HCEC 1CT (cell line): ENCODE measurements at regions not wholly inside any gene's neighbourhood (a gene's known extent, or its start where the extent isn't known, plus 50 kb on each side); places are given as distances from the start of the nearest gene placed in this dataset.
"Not testable (repeated sequence)": the region's sequence is repeated elsewhere in the genome, so short reads cannot be mapped to it uniquely, and the experiment has no call there.

Experiments used
- DNase-seq: peaks from one replicate; pipeline ENCODE4 v3.0.0-alpha.2; 2017

DNA sequence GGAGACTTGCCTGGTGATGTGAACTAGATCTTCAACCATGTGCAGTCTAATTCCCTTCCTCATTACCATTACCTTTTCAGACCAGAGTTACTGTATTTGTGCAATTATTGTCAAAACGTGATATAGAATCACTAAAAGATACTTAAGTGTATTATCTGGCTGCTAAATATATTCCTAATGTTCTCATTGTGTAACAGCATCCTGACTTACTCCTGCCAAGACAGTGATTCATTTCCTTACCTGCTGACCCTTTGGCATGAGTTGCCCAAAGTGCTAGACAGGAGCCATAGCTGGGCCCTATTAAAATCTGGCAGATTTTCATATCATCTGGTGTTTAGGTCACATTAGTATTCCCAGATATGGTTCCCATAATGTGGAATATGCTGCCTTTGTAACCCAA, 598.3 kb upstream of the CAMK1G start:
- DNase-seq, result no peak

DNA sequence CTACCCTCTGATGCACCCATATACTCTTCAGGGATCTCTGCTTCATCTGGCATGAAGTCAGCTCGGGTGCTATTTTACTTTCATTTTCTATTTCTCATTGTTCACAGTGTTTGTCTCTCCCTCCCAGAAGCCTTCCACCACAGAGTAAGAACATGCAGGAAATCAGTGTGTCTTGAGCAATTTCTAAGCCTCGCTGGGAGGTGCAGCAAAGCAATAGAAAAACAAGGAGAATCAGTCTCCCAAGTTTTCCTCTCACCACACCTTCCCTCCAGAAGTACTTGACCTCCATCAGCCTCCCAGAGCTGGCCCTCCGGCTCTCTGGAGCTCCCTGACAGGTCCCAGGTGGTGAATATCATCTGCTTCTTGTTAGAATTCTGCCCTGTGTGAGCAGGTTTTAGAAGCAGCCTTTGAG, 594.7 kb upstream of the CAMK1G start:
- DNase-seq, result peak; percentile 21

DNA sequence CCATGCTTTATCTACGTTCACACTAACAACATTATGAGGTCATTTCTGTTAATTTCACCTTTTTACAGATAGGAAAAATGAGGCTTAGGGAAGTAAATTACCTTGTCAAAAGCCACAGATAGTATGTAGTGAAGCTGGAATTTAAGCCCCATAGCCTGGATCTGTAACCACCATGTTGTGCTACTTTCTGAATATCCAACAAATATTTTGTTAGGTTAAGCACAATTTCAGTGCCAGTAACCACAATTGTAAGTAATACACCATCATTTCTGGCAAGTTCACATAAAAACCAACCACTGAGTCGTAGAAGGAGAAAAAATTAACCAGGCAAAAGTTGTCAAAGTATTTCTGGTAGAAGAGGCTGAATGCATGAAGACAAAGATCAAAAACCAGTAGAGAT, 593.1 kb upstream of the CAMK1G start:
- no peak for DNase-seq

DNA sequence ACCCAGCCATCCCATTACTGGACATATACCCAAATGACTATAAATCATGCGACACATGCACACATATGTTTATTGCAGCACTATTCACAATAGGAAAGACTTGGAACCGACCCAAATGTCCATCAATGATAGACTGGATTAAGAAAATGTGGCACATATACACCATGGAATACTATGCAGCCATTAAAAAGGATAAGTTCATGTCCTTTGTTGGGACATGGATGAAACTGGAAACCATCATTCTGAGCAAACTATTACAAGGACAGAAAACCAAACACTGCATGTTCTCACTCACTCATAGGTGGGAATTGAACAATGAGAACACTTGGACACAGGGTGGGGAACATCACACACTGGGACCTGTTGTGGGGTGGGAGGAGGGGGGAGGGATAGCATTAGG, 586.5 kb upstream of the CAMK1G start:
- DNase-seq, result not testable (repeated sequence)

DNA sequence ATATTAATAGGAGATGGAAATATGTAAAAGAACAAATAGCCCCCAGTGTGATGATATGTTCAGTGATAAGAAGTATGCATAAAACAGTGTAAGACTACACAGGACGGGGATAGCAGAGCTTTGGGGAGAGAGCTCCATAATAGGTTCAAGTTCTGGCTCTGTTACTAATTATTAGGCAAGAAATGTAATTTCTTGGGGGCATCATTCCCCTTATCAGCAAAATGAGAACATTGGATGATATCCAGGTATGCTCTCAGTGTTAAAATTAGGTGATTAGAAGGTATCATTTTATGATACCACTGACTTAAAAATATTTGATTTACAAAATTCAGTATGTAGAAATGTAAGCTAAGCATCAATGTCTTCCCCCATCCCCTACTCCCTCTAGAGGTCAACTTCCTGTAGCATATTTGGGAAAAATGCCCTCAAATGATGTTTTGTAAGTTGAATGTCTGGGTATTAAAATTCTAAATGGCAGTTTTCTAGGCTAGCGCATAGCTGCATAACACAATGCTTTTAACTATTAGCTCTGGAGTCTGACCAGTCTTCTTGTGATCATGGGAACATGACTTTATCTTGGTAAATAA, 585.7 kb upstream of the CAMK1G start:
- no peak for DNase-seq

DNA sequence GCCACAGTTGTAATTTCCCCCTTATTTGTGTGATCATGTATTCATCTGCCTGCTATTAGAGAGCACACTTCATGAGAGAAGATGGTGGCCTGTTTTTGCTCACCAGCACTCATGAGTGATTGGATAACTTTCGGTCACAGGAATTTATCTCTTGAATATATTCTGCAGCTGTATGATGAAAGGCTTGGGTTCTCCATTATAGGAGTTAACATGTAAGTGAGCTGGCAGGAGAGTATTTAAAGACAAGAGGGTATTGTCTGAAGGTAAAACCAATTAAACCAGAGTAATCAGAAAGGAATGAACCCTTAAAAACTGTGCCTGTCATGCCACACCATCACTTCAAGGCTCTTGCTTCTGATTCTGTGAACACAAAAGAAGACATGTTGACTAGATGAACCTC, 574.9 kb upstream of the CAMK1G start:
- no peak for DNase-seq

DNA sequence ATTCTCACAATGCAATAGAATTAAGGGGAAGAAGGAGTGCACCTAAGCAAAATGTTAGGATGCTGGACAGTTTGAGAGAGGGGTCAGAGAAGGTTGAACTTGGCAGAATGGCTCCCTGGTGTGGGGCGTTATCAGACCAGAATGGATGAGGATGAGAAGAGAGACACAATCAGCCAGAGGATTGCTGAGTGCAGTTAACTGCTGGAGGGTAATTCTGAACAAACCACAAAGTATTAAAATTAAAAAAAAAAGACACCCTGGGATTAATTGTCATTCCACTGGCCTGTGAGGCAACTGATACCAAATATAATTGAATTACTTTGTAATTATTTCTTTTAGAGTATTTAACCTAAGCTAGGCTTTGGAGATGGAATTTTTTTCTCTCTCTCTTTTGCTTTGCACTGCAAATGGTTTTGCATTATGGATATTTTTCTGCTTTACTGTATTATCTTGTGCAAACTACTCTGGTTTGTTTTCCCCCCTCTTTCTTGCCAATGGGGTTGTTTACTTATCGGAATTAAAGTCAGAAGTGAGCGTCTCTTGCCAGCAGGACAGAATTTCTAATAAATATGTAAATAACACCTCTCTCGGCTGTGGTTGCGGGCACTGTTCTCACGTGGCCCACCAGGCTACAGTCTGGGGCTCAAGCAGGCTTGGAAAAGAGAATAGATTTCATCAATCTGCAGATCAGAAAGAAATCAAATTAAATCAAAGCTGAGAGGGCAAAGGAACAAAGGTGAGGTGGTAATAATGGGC, 572.9 kb upstream of the CAMK1G start:
- DNase-seq, result no peak

DNA sequence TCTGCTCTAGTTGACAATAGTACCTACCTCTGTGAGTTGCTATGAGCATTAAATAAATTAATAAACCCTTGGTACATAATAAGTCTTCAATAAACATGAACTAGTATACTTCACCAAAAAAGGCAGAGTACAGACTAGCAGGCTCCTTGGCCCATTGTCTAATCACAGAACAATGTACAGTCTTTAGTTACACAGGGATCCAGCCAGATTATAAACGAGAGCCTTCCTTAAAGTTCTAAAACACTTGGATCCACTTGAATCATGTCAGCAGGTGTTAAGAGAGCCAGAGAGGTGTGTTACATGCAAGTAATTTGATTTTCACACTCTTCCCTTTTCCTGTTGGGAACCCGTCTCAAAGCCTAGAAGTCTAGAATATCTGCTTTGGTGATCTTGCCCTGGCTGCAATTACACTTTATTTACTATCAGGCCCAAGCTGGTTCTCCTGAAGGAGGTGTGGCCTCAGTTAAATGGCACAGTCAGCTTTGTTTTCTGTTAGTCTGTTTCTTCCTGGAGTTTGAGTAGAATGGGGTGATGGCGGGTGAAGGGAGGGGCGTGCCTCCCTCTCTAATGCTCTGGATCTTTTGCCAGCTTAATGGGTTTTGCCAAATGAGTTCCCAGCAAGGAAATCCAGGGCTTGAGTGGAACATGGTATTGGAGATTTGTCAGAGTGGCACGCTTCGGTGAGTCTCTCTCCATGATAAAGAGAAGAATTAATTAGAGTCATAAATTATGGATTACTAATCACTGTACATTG, 570.9 kb upstream of the CAMK1G start:
- no peak for DNase-seq

DNA sequence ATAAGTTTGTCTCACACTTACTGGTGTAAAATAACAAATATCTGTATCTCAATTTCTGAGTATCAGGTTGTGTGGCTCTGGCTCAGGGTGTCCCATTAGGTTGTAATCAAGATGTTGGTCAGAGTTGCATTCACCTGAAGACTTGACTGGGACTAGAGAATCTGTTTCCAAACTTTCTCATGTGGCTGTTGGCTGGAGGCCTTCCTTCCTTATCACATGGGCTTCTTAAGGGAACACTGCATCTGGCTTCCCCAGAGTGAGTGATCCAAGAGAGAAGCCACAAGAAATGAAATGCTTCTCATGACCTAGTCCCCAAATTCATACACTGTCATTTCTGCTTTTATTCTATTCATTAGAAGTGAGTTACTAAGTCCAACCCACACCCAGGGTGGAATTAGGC, 568.4 kb upstream of the CAMK1G start:
- DNase-seq, result no peak

DNA sequence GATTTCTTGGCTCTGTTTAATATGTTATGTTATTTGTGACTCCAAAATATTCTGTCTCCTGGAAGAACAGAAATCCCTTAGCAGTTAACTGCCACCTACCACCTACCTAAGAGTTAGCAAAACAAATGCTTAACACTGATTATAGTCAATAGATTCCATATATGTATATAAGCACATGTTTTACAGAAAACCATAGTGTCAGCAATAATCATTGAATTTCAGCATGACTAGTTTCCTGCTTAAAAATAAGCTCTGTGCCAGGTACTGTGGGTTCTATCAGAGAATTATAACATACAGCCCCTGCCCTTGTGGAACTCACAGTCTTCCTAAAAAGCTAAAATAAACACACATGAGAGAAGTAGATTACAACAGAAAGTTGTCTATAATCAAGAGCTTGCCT, 561.9 kb upstream of the CAMK1G start:
- no peak for DNase-seq

DNA sequence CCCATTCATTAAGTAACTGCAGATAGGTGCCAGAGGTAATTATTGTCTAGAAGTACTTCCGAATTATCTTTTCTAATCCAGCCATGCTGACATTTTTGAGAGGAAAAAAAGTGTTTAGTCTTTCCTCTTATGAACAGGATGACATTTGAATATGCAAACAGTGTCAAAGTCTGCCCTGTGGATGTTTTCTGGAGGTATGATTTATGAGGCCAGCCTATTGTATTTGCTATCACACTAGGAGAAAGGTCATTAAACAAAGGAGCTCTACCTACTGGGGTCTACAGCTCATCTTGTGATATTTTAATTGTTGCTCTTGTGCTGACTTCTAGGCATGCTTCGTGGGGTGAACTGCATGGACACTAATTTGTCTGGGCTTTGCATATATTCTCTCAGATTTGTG, 559.7 kb upstream of the CAMK1G start:
- DNase-seq, result no peak

DNA sequence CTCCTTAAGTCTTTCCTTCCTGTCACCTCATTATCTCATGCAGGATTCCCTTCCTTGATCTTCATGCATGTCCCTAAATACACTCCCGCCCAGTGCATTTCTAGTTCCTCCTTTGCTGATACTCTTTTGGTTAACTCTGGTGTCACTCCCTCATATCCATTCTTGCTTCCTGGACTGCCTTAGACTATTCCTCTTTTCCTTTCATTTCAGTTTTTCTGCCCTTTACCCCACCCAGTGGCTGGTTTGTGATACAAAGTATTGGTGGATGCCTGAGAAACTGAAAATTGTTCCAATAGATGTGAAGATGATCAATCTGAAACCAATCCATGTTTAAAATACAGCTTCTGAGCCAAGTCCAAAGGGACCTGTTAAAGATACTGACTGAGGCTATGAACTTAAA, 553.8 kb upstream of the CAMK1G start:
- no peak for DNase-seq

DNA sequence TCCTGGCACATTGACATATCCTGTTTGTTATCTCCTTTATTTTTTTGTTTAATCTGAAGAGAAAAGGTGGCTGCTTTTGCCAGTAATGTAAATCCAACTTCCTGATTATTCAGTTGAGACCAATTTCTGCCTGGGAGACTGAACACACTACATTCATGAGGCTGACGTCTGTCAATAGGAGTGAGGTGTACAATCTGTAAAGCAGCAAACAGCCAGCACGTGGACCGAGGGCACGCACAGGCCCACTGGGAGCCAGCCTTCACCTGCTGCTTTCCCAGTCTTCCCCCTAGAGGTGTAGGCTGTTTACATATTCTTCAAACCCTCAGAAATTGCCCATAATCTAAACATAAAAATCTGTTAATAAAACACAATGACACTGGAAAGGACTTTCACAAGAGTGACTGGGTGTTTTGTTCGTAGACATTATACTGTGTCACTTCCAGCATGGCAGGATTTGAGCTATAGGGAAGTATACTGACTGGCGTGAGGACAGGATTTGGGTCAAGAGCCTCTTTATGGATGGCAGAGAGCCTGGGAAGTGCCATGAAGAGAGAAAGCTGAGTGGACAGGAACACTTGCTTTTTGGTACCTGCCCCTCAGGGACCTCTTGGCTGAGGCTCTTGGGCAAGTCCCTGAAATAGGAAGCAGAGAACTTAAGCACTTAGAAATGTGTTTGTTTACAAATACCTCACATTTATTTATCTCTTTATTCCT, 552.9 kb upstream of the CAMK1G start:
- DNase-seq, result no peak

DNA sequence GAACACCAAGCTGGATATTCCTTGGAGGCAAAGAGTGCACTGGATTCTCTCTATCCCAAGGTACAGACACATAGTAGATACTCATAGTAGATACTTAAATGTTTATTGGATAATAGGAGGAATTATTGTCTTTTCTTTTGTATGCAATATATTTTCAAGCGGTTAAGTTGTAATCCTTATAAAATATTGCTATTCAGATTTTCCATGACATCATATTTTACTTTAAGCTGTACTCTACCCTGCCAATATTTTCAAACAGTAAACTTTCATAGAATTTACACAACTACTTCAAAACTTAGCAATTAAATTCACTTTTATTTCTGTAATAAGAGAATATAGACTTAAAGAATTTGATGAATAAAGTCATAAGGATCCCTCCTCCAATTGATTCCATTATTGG, 546.5 kb upstream of the CAMK1G start:
- DNase-seq, result no peak

DNA sequence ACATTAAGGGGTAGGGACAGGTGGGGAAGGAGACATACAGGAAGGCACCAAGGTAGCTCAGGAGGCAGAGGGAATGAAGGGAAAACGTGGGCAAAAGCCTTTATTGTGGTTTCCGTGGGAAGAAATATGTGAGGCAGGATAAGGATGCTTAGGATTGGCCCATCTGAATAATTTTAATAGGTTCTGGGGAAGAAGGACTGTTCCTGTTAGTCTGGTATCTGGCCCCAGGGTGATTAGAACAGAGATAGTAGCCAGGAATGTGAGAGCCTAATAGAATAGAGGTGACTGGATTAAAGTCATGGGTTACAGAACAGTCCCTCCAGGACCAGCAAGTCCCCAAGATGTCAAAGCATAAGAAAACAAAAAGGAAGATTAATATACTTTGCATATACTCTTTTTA, 545.2 kb upstream of the CAMK1G start:
- no peak for DNase-seq

DNA sequence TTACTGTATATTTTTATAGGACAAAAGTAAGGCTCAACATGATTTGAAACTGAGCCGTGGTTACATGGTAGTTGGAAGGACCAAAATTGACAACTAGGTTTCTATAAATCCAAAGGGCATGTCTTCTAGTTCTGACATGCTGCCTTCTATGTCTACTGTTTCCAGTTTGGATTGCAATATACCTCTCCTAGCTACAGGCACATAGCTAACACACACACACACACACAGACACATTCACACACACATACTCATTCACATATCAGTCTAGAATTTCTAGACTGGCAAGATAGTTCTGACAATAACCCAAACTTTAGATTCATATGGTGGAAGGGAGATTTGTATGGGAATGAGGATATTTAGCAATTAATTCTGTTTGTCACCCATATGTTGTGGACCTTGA, 544.8 kb upstream of the CAMK1G start:
- DNase-seq, result no peak

DNA sequence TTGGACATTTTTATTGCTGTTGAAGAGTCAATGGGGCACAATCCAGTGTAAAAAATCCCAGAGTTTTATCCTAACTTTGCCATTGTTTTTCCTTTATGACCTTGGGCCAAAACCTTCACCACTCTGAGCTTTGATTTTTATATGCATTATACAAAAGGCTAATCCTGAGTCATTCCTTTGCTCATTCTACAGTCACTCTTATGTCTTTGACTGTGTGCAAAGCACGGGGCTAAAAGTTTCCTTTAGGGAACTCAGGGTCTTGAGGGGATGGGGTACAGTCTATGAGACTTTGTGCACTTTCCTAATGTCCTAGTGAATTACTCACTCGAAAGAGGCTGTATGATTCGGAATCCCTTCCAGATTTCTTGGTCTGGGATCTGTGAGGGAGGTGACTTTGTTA, 543.2 kb upstream of the CAMK1G start:
- DNase-seq, result peak; percentile 15

DNA sequence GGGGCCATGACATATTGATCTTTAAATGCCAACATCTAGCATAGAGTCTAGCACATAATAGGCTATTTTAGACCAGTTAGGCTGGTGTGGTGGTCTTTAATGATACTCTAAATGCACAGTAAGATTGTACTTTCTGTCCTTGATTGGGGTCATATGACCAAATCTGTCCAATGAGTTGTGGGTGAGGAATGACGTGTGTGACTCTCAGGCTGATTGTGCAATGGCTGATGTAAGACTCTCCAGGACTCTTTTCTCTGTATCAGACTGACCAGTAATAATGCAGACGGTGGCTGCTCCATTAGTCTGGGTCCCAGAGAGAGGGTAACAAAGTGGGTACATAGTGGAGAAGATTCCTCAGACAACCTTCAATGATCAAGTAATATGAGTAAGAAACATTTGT, 541.6 kb upstream of the CAMK1G start:
- peak; percentile 15 for DNase-seq

DNA sequence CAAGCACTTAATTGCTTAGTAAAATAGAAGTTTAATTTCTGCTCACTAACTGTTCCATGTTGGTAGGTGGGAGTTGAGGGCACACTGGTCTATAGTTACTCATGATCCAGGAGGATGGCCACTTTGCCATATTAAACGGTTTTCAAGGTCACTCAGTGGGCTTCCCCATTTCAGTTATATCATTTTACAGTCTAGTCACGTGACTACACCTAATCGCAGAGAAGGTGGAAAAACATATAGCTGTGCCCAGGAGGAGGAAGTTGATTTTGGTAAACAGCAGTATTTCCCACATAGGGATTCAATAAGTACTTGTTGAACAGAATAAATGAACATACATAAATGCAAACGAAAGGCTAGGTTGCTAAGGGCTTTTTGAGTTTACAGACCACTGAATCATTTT, 541.1 kb upstream of the CAMK1G start:
- no peak for DNase-seq

DNA sequence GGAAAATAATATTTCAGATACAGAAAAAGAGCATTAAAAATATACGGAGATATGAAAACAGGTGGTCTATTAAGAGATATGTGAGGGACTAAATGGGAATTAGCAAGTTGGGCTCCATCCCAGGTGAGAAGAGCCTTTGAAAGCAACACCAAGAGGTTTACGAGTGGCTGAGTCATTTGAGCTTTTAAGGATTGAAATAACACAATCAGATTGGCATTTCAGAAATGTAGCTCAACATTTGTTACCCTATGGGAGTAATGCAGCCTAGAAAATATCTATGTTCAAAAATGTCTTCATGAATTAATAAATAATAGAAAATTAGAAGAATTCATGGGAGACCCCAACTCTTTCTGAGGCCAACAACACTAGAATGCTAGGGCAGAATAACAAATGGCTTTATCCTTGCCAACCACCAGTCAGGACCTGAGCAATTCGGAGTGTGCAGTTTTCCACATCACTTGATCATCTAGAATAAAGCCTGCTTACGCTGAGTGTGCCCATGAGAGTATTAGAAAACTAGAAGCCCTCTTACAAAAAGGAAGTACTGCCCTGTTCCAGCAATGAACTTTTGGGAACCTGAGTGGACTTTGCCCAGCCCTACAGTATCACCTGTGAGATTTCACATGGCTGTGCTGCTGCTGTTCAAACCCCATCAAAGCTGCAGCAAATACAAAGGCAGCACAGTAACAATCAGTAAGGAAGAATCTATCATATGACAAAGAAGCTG, 538.0 kb upstream of the CAMK1G start:
- DNase-seq, result peak; percentile 6

DNA sequence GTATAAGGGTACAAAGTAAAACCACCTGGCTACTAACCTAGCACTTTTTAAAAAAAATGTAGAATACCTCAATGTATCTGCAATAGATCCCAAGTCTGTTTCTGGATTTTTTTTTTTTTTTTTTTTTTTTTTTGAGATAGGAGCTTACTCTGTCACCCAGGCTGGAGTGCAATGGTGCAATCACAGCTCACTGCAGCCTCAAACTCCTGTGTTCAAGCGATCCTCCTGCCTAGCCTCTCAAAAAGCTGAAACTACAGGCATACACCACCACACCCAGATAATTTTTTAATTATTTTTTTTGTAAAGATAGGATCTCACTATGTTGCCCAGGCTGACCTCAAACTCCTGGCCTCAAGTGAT, 537.5 kb upstream of the CAMK1G start:
- no peak for DNase-seq

DNA sequence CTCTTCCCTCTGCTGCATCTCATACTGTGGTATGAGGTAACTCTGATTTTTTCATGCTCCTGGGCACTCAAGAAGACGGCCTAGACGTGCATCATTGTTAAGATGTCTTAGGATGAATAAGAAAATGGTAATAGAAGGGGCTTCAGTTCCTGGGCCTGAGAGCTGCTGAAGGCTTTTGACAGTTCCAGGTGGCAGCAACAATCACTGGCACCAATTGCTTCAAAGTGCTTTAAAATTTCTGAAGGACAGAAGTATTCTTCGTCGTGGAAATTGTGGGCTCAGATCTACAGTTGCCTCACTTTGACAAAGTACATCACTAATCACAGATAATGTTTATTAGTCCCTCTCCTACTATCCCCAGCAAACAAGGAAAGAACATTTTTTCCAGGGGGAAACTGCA, 536.6 kb upstream of the CAMK1G start:
- no peak for DNase-seq
